K562 (cell line): ENCODE measurements at regions not wholly inside any gene's neighbourhood (a gene's known extent, or its start where the extent isn't known, plus 50 kb on each side); places are given as distances from the start of the nearest gene placed in this dataset.

Experiments used
- BDP1 ChIP-seq: IDR thresholded peaks from 3 replicates; pipeline ENCODE4 v1.6.1; 2011; ENCODE audit not compliant: insufficient read length, insufficient read depth
- BRCA1 ChIP-seq, 2 experiments: fragments of 450-650 bp in 1 of 2; sonication (generic) in 1 of 2; formaldehyde crosslinking in 1 of 2; IDR thresholded peaks; 2 replicates each; pipeline versions ENCODE4 v1.5.0 to v1.6.1; 2017 to 2020; ENCODE audit warnings: mild to moderate bottlenecking in 1 of 2, missing genetic modification reagents in 1 of 2
- NR2F6 ChIP-seq: fragments of 450-650 bp; formaldehyde crosslinking; IDR thresholded peaks from 2 replicates; pipeline ENCODE4 v1.4.0; 2020; ENCODE audit warnings: mild to moderate bottlenecking
- PML ChIP-seq: IDR thresholded peaks from 2 replicates; pipeline ENCODE4 v1.6.1; 2012; ENCODE audit warnings: low read length, inconsistent platforms
- POLR3A ChIP-seq: IDR thresholded peaks from 2 replicates; pipeline ENCODE4 v1.6.1; 2011; ENCODE audit warnings: borderline replicate concordance, mild to moderate bottlenecking, moderate library complexity; ENCODE audit not compliant: insufficient read length, insufficient read depth; ENCODE audit errors: extremely low read depth
- SMAD4 ChIP-seq: fragments of 250-450 bp; sonication (Bioruptor Pico); conservative IDR thresholded peaks from 2 replicates; pipeline ENCODE4 v1.8.0; 2021; ENCODE audit warnings: inconsistent platforms, mild to moderate bottlenecking, moderate library complexity
- ZNF57 ChIP-seq: fragments of 450-650 bp; formaldehyde crosslinking; IDR thresholded peaks from 2 replicates; pipeline ENCODE4 v1.4.0; 2020; ENCODE audit warnings: mild to moderate bottlenecking, moderate library complexity
- ZNF766 ChIP-seq: fragments of 200-800 bp; sonication (Bioruptor generic); conservative IDR thresholded peaks from 2 replicates; pipeline ENCODE4 v1.6.1; 2016; ENCODE audit warnings: missing genetic modification characterization, missing compliant biosample characterization
- ZNF785 ChIP-seq: fragments of 250-450 bp; sonication (Bioruptor Pico); IDR thresholded peaks from 2 replicates; pipeline ENCODE4 v1.4.0; 2020; ENCODE audit warnings: mild to moderate bottlenecking
- TF ChIP-seq, protein P1 (sequence below): fragments of 250-450 bp; sonication (Bioruptor Pico); IDR thresholded peaks from 2 replicates; pipeline ENCODE4 v1.8.0; 2022; ENCODE audit warnings: moderate library complexity, mild to moderate bottlenecking, inconsistent platforms
- TF ChIP-seq, protein P2 (sequence below): fragments of 450-650 bp; IDR thresholded peaks from 2 replicates; pipeline ENCODE4 v1.6.1; 2017; ENCODE audit warnings: antibody characterized with exemption
- TF ChIP-seq, protein P3 (sequence below): fragments of 200-600 bp; sonication (generic); IDR thresholded peaks from one replicate; pipeline ENCODE4 v1.6.1; 2012; ENCODE audit warnings: mild to moderate bottlenecking, low read depth, low read length, inconsistent platforms
- TF ChIP-seq, protein P4 (sequence below): fragments of 450-650 bp; IDR thresholded peaks from 2 replicates; pipeline ENCODE4 v1.6.1; 2016; ENCODE audit warnings: antibody characterized with exemption

DNA sequence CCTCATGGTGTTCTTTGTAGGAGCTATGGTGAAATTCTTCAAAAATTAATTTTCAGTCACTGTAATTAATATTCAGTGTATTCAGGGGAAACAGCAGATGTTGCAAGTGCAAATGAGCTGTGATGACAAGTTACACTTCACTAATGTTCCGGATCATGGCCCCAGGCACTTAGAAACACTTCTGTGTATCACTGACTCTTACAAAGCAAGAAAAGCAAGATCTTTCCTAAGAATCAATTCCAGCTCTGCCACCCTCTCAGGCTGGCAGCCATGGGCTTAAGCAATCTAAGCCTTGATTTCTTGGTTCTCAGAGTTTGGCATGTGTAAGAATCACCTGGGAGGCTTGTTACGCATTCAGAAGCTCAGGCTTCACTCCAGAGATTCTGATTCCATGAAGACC, 78.0 kb downstream of the MARCHF4 start (continued):
- TF ChIP-seq, protein P1, sequence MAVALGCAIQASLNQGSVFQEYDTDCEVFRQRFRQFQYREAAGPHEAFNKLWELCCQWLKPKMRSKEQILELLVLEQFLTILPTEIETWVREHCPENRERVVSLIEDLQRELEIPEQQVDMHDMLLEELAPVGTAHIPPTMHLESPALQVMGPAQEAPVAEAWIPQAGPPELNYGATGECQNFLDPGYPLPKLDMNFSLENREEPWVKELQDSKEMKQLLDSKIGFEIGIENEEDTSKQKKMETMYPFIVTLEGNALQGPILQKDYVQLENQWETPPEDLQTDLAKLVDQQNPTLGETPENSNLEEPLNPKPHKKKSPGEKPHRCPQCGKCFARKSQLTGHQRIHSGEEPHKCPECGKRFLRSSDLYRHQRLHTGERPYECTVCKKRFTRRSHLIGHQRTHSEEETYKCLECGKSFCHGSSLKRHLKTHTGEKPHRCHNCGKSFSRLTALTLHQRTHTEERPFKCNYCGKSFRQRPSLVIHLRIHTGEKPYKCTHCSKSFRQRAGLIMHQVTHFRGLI, result no peak
- TF ChIP-seq, protein P2, sequence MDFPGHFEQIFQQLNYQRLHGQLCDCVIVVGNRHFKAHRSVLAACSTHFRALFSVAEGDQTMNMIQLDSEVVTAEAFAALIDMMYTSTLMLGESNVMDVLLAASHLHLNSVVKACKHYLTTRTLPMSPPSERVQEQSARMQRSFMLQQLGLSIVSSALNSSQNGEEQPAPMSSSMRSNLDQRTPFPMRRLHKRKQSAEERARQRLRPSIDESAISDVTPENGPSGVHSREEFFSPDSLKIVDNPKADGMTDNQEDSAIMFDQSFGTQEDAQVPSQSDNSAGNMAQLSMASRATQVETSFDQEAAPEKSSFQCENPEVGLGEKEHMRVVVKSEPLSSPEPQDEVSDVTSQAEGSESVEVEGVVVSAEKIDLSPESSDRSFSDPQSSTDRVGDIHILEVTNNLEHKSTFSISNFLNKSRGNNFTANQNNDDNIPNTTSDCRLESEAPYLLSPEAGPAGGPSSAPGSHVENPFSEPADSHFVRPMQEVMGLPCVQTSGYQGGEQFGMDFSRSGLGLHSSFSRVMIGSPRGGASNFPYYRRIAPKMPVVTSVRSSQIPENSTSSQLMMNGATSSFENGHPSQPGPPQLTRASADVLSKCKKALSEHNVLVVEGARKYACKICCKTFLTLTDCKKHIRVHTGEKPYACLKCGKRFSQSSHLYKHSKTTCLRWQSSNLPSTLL, result no peak
- TF ChIP-seq BRCA1 (IDR thresholded peaks at IDR 0.05) (no peak), BRCA1 (CRISPR knock-in tag; IDR thresholded peaks at IDR 0.05) (no peak), ZNF766 (no peak), NR2F6 (no peak), POLR3A (no peak), BDP1 (no peak), PML (no peak), ZNF57 (CRISPR knock-in tag) (no peak), ZNF785 (CRISPR knock-in tag) (no peak), SMAD4 (CRISPR knock-in tag) (no peak)
- TF ChIP-seq, protein P3, sequence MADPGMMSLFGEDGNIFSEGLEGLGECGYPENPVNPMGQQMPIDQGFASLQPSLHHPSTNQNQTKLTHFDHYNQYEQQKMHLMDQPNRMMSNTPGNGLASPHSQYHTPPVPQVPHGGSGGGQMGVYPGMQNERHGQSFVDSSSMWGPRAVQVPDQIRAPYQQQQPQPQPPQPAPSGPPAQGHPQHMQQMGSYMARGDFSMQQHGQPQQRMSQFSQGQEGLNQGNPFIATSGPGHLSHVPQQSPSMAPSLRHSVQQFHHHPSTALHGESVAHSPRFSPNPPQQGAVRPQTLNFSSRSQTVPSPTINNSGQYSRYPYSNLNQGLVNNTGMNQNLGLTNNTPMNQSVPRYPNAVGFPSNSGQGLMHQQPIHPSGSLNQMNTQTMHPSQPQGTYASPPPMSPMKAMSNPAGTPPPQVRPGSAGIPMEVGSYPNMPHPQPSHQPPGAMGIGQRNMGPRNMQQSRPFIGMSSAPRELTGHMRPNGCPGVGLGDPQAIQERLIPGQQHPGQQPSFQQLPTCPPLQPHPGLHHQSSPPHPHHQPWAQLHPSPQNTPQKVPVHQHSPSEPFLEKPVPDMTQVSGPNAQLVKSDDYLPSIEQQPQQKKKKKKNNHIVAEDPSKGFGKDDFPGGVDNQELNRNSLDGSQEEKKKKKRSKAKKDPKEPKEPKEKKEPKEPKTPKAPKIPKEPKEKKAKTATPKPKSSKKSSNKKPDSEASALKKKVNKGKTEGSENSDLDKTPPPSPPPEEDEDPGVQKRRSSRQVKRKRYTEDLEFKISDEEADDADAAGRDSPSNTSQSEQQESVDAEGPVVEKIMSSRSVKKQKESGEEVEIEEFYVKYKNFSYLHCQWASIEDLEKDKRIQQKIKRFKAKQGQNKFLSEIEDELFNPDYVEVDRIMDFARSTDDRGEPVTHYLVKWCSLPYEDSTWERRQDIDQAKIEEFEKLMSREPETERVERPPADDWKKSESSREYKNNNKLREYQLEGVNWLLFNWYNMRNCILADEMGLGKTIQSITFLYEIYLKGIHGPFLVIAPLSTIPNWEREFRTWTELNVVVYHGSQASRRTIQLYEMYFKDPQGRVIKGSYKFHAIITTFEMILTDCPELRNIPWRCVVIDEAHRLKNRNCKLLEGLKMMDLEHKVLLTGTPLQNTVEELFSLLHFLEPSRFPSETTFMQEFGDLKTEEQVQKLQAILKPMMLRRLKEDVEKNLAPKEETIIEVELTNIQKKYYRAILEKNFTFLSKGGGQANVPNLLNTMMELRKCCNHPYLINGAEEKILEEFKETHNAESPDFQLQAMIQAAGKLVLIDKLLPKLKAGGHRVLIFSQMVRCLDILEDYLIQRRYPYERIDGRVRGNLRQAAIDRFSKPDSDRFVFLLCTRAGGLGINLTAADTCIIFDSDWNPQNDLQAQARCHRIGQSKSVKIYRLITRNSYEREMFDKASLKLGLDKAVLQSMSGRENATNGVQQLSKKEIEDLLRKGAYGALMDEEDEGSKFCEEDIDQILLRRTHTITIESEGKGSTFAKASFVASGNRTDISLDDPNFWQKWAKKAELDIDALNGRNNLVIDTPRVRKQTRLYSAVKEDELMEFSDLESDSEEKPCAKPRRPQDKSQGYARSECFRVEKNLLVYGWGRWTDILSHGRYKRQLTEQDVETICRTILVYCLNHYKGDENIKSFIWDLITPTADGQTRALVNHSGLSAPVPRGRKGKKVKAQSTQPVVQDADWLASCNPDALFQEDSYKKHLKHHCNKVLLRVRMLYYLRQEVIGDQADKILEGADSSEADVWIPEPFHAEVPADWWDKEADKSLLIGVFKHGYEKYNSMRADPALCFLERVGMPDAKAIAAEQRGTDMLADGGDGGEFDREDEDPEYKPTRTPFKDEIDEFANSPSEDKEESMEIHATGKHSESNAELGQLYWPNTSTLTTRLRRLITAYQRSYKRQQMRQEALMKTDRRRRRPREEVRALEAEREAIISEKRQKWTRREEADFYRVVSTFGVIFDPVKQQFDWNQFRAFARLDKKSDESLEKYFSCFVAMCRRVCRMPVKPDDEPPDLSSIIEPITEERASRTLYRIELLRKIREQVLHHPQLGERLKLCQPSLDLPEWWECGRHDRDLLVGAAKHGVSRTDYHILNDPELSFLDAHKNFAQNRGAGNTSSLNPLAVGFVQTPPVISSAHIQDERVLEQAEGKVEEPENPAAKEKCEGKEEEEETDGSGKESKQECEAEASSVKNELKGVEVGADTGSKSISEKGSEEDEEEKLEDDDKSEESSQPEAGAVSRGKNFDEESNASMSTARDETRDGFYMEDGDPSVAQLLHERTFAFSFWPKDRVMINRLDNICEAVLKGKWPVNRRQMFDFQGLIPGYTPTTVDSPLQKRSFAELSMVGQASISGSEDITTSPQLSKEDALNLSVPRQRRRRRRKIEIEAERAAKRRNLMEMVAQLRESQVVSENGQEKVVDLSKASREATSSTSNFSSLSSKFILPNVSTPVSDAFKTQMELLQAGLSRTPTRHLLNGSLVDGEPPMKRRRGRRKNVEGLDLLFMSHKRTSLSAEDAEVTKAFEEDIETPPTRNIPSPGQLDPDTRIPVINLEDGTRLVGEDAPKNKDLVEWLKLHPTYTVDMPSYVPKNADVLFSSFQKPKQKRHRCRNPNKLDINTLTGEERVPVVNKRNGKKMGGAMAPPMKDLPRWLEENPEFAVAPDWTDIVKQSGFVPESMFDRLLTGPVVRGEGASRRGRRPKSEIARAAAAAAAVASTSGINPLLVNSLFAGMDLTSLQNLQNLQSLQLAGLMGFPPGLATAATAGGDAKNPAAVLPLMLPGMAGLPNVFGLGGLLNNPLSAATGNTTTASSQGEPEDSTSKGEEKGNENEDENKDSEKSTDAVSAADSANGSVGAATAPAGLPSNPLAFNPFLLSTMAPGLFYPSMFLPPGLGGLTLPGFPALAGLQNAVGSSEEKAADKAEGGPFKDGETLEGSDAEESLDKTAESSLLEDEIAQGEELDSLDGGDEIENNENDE, result no peak
- TF ChIP-seq, protein P4, sequence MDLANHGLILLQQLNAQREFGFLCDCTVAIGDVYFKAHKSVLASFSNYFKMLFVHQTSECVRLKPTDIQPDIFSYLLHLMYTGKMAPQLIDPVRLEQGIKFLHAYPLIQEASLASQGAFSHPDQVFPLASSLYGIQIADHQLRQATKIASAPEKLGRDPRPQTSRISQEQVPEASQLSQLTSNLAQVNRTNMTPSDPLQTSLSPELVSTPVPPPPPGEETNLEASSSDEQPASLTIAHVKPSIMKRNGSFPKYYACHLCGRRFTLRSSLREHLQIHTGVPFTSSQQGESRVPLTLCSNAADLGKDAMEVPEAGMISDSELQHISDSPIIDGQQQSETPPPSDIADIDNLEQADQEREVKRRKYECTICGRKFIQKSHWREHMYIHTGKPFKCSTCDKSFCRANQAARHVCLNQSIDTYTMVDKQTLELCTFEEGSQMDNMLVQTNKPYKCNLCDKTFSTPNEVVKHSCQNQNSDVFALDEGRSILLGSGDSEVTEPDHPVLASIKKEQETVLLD, result no peak
